Omental fat pad (tissue), 3 donors: ENCODE measurements at regions not wholly inside any gene's neighbourhood (a gene's known extent, or its start where the extent isn't known, plus 50 kb on each side); places are given as distances from the start of the nearest gene placed in this dataset.

ENCODE experiments used
- ATAC-seq: fragments of 150-250 bp; one replicate; pipeline ENCODE4 v1.9.1; 2016; ENCODE audit warnings: mild to moderate bottlenecking, moderate library complexity; ENCODE audit not compliant: low FRiP score
- DNase-seq: peaks from one replicate; pipeline ENCODE4 v3.0.0-alpha.2; 2019; ENCODE audit warnings: low spot score
- TF ChIP-seq, protein P1 (sequence below), 3 donors: fragments of 450-650 bp; IDR thresholded peaks; one replicate each; pipeline ENCODE4 v1.5.1; 2016 to 2017; ENCODE audit warnings: antibody characterized with exemption in 3 of 3, mild to moderate bottlenecking in 3 of 3, moderate library complexity in 2 of 3

- TF ChIP-seq, protein P1, sequence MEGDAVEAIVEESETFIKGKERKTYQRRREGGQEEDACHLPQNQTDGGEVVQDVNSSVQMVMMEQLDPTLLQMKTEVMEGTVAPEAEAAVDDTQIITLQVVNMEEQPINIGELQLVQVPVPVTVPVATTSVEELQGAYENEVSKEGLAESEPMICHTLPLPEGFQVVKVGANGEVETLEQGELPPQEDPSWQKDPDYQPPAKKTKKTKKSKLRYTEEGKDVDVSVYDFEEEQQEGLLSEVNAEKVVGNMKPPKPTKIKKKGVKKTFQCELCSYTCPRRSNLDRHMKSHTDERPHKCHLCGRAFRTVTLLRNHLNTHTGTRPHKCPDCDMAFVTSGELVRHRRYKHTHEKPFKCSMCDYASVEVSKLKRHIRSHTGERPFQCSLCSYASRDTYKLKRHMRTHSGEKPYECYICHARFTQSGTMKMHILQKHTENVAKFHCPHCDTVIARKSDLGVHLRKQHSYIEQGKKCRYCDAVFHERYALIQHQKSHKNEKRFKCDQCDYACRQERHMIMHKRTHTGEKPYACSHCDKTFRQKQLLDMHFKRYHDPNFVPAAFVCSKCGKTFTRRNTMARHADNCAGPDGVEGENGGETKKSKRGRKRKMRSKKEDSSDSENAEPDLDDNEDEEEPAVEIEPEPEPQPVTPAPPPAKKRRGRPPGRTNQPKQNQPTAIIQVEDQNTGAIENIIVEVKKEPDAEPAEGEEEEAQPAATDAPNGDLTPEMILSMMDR (IDR thresholded peaks at IDR 0.05) = no peak
- ATAC-seq = no peak
- DNase-seq = no peak
Observed at GRCh38 chr19:27997069-27997468, 1215.9 kb downstream of the UQCRFS1 start.

GRCh38 chr19:27993619-27994570, 1219.1 kb downstream of the UQCRFS1 start:
- DNase-seq (no peak), ATAC-seq (no peak)
- TF ChIP-seq, protein P1 (IDR thresholded peaks at IDR 0.05) = no peak

GRCh38 chr19:27986299-27986698, 1226.7 kb downstream of the UQCRFS1 start:
- TF ChIP-seq, protein P1 (IDR thresholded peaks at IDR 0.05) = no peak
- DNase-seq (no peak), ATAC-seq (no peak)

GRCh38 chr19:27975419-27976005, 1237.4 kb downstream of the UQCRFS1 start:
- TF ChIP-seq, protein P1 (IDR thresholded peaks at IDR 0.05) = no peak
- ATAC-seq = no peak
- DNase-seq = no peak

DNA sequence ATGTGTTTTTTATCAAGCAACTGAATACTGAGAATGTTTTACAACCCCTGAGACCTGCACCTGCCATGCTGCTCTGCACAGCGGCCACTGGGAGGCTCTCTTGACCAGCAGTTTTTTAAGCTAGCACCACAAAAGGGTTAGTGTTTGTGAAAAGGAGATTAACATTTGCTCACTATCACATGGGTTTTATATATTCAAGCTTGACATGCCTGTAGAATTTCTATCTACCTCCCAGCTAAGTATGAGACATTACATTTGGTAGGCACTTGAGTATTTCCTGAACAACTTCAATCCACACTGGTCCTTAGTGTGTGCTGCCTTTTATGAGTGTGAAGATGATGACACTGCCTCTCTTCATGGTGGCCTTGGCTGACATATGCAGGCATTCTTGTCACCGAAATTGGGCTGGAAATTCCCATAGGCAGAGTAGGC, 1238.9 kb downstream of the UQCRFS1 start:
- ATAC-seq (no peak), DNase-seq (no peak)
- TF ChIP-seq, protein P1 (IDR thresholded peaks at IDR 0.05) = peak in 1 of 3 donors; percentile 28

DNA sequence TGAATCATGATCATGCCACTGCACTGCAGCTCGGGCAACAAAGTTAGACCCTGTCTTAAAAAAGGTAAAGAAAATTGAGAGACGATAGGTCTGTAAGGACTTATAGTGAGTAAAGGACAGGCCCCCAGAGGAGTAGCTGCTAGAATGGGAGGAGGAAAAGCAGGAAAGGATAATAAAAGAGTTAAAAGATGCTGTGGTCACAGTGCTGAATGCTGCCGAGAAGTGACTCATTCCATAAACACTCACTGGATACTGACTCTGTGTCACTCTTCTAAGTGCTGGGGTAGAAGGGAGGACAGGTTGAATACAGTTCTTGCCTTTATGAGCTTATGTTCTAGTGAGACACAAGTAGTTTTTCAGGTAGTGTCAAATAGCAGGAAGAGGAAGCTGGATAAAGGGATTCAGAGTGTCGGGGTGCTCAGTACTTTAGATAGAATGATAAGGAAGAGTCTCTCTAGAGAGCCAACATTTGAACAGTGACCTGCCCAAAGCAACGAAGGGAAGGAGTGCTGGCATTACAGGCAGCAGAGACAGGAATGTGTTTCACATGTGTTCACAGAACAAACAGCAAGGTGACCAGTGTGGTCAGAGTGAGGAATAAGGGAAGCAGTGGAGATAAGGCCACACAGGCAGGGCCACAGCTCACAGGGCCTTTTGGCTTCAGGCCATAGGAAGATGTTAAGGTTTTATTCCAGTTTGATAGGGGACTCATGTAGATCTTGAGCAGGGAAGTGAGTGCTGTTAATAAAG, 1240.5 kb downstream of the UQCRFS1 start:
- TF ChIP-seq, protein P1 (IDR thresholded peaks at IDR 0.05) = no peak
- no peak for DNase-seq
- ATAC-seq = no peak
